ENCODE measurements at regions not wholly inside any gene's neighbourhood (a gene's known extent, or its start where the extent isn't known, plus 50 kb on each side); places are given as distances from the start of the nearest gene placed in this dataset.

DNA sequence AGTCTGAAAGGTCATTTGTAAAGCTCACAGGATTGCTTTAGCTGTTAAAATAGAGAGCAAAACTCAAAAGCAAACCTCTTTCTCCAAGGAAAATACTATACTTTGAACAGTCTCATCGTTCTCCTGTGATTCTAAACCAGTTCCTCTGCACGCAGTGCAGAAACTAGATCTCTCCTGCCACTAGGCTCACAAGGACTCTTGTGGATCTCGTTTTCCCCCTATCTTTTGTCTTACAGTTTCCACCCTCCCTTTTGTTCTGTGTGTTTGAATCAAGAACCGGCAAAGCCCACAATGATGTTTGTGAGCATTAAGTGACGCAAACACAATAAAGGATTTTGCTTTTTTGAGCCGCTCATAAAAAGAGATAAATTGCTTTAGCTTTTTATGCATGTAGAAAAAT lies 1103.5 kb upstream of the RBFOX1 start:
- Mint-ChIP-seq H3K4me3 (no peak overlapping the region), H3K9me3 (peaks cover 49% of the 10 kb centered on the region), H3K4me1 (ENCODE audit: low read depth) (no peaks in the 10 kb centered on the region), H3K27me3 (ENCODE audit: insufficient read depth) (no peaks in the 10 kb centered on the region; the same call in 1 of the 2 replicates), H3K27ac (no peak overlapping the region), H3K36me3 (ENCODE audit: low read depth) (no peaks in the 10 kb centered on the region)
- DNase-seq: no peak
- TF ChIP-seq, protein P1, sequence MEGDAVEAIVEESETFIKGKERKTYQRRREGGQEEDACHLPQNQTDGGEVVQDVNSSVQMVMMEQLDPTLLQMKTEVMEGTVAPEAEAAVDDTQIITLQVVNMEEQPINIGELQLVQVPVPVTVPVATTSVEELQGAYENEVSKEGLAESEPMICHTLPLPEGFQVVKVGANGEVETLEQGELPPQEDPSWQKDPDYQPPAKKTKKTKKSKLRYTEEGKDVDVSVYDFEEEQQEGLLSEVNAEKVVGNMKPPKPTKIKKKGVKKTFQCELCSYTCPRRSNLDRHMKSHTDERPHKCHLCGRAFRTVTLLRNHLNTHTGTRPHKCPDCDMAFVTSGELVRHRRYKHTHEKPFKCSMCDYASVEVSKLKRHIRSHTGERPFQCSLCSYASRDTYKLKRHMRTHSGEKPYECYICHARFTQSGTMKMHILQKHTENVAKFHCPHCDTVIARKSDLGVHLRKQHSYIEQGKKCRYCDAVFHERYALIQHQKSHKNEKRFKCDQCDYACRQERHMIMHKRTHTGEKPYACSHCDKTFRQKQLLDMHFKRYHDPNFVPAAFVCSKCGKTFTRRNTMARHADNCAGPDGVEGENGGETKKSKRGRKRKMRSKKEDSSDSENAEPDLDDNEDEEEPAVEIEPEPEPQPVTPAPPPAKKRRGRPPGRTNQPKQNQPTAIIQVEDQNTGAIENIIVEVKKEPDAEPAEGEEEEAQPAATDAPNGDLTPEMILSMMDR (IDR thresholded peaks at IDR 0.05): no peak

- DNase-seq: no peak
- TF ChIP-seq, protein P1 (IDR thresholded peaks at IDR 0.05): no peak
- Mint-ChIP-seq H3K36me3 (ENCODE audit: low read depth) (no peaks in the 10 kb centered on the region), H3K27ac (no peak overlapping the region), H3K4me3 (no peak overlapping the region), H3K9me3 (peaks cover 24% of the 10 kb centered on the region), H3K27me3 (ENCODE audit: insufficient read depth) (no peaks in the 10 kb centered on the region), H3K4me1 (ENCODE audit: low read depth) (no peaks in the 10 kb centered on the region)
Measured at GRCh38 chr16:6218855-6219254, 1113.8 kb upstream of the RBFOX1 start.

DNA sequence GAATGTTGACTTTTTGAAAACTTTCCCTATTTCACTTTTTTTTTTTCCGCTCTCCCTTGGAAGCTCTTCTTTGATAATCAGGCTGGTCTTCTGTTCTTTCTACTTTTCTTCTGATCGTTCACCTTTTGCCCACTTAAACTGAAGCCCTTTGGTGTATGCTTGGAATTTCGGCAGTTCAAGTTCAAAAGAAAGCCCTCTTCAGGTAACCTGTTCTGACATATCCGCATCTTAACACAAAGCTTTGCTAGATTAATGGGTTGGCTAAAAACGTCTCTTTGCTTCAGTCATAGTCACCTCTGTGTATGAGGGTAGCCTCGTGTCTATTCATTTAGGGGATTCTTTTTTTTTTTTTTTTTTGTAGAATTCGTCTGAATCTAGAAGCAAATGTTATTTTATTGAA lies 1115.8 kb upstream of the RBFOX1 start:
- H3K27ac Mint-ChIP-seq: no peak overlapping the region
- TF ChIP-seq, protein P1 (IDR thresholded peaks at IDR 0.05): no peak
- no peaks in the 10 kb centered on the region for H3K27me3 Mint-ChIP-seq (ENCODE audit: insufficient read depth)

DNA sequence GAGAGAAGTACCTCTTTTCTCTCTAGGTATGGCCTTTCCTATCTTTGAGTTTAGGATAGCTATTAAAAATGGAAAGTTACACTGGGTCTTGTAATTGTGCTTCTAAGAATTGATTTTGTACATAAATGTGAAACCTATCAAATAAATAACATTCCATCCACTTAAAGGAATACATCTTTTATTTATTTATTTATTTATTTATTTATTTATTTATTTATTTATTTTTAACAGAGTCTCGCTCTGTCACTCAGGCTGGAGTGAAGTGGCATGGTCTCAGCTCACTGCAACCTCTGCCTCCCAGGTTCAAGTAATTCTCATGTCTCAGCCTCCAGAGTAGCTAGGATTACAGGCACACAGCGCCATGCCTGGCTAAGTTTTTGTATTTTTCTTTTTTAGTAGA lies 1114.0 kb upstream of the EEF2KMT start:
- Mint-ChIP-seq H3K27ac (no peak overlapping the region), H3K4me3 (no peak overlapping the region)

More for the DNA sequence above, 1115.8 kb upstream of the RBFOX1 start:
- Mint-ChIP-seq H3K36me3 (ENCODE audit: low read depth) (no peaks in the 10 kb centered on the region), H3K4me3 (no peak overlapping the region), H3K9me3 (peaks cover 32% of the 10 kb centered on the region), H3K4me1 (ENCODE audit: low read depth) (no peaks in the 10 kb centered on the region)
- no peak for DNase-seq

GRCh38 chr16:6209355-6209930 lies 1111.8 kb upstream of the EEF2KMT start:
- Mint-ChIP-seq H3K4me3 (no peak overlapping the region), H3K27ac (no peak overlapping the region), H3K9me3 (peaks cover 41% of the 10 kb centered on the region), H3K27me3 (ENCODE audit: insufficient read depth) (peaks cover 2% of the 10 kb centered on the region; the same call in 1 of the 2 replicates), H3K4me1 (ENCODE audit: low read depth) (no peaks in the 10 kb centered on the region), H3K36me3 (ENCODE audit: low read depth) (no peaks in the 10 kb centered on the region; the same call in 1 of the 2 replicates)
- TF ChIP-seq, protein P1 (IDR thresholded peaks at IDR 0.05): no peak
- no peak for DNase-seq

More for the DNA sequence above, 1114.0 kb upstream of the EEF2KMT start:
- peaks cover 2% of the 10 kb centered on the region; the same call in 1 of the 2 replicates for H3K27me3 Mint-ChIP-seq (ENCODE audit: insufficient read depth)
- H3K9me3 Mint-ChIP-seq: peaks cover 41% of the 10 kb centered on the region
- no peaks in the 10 kb centered on the region for H3K4me1 Mint-ChIP-seq (ENCODE audit: low read depth)
- DNase-seq: no peak
- H3K36me3 Mint-ChIP-seq (ENCODE audit: low read depth): no peaks in the 10 kb centered on the region
- TF ChIP-seq, protein P1 (IDR thresholded peaks at IDR 0.05): no peak
